CD4-positive, alpha-beta T cell (primary cell): ENCODE measurements at regions not wholly inside any gene's neighbourhood (a gene's known extent, or its start where the extent isn't known, plus 50 kb on each side); places are given as distances from the start of the nearest gene placed in this dataset.
"Not testable (repeated sequence)": the region's sequence is repeated elsewhere in the genome, so short reads cannot be mapped to it uniquely, and the experiment has no call there.

ENCODE experiments used
- ATAC-seq: fragments of 200-7000 bp; cut with Tn5 transposase; one replicate; pipeline ENCODE4 v1.10.0; 2022; ENCODE audit warnings: mild to moderate bottlenecking; ENCODE audit not compliant: poor library complexity
- CTCF ChIA-PET: fragments of 350-600 bp; sonication (Branson Sonifier 250); formaldehyde crosslinking; loops from one replicate; lab custom pipeline; 2021; ENCODE audit warnings: antibody characterized with exemption, inconsistent platforms; lab: Charles Lee
- POLR2A ChIA-PET: fragments of 350-600 bp; sonication (Branson Sonifier 250); formaldehyde crosslinking; loops from one replicate; lab custom pipeline; 2021; ENCODE audit warnings: antibody characterized with exemption, inconsistent platforms; lab: Charles Lee
- DNase-seq, 14 experiments: peaks; one replicate each; pipeline ENCODE4 v3.0.0-alpha.2; 2013 to 2020; ENCODE audit warnings: mixed read lengths in 2 of 14
- H3K27ac ChIP-seq, 2 donors: one replicate each; pipeline versions ENCODE4 v1.5.1 to v1.7.0; 2013; ENCODE audit warnings: low read length in 2 of 2, low read depth in 1 of 2, mild to moderate bottlenecking in 1 of 2
- H3K27me3 ChIP-seq, 2 experiments: 1 replicate in 1 of 2; 2 replicates in 1 of 2; pipeline versions ENCODE4 v1.6.1 to v1.7.0; 2013; ENCODE audit warnings: low read length in 2 of 2, control low read depth in 1 of 2, mild to moderate bottlenecking in 1 of 2, moderate library complexity in 1 of 2; ENCODE audit not compliant: insufficient read depth in 2 of 2, control insufficient read depth in 1 of 2
- H3K36me3 ChIP-seq: one replicate; pipeline ENCODE4 v1.6.1; 2013; ENCODE audit warnings: low read length, control low read depth; ENCODE audit not compliant: insufficient read depth
- H3K4me1 ChIP-seq: one replicate; pipeline ENCODE4 v1.6.1; 2013; ENCODE audit warnings: low read length, control low read depth; ENCODE audit not compliant: insufficient read depth
- H3K4me3 ChIP-seq: one replicate; pipeline ENCODE4 v1.5.1; 2013; ENCODE audit warnings: mild to moderate bottlenecking, low read length, moderate library complexity
- H3K9me3 ChIP-seq, 2 experiments: 1 replicate in 1 of 2; 2 replicates in 1 of 2; pipeline versions ENCODE4 v1.6.1 to v1.7.0; 2013; ENCODE audit warnings: low read length in 2 of 2, mild to moderate bottlenecking in 2 of 2, control low read depth in 1 of 2, moderate library complexity in 1 of 2; ENCODE audit not compliant: control insufficient read depth in 1 of 2, insufficient read depth in 1 of 2
- H3K27ac Mint-ChIP-seq: one replicate; pipeline ENCODE4 v1.8.0; 2020; ENCODE audit warnings: mixed read lengths
- H3K27me3 Mint-ChIP-seq: one replicate; pipeline ENCODE4 v1.8.0; 2021; ENCODE audit warnings: mixed read lengths
- H3K36me3 Mint-ChIP-seq: one replicate; pipeline ENCODE4 v1.8.0; 2021; ENCODE audit warnings: low read depth, mixed read lengths
- H3K4me1 Mint-ChIP-seq: one replicate; pipeline ENCODE4 v1.8.0; 2021; ENCODE audit warnings: low read depth, mixed read lengths
- H3K4me3 Mint-ChIP-seq: one replicate; pipeline ENCODE4 v1.8.0; 2020; ENCODE audit warnings: mild to moderate bottlenecking, mixed read lengths
- H3K9me3 Mint-ChIP-seq: one replicate; pipeline ENCODE4 v1.8.0; 2020; ENCODE audit warnings: mixed read lengths
- intact Hi-C, 2 experiments: fragments of 100-400 bp; cut with DNase I in 1 of 2; cut with micrococcal nuclease in 1 of 2; formaldehyde crosslinking; loops; one replicate each; pipeline versions ENCODE4 v1.15.1 to v1.9.0; 2023 to 2025; cut with DNase I, micrococcal nuclease
- TF ChIP-seq, protein P1 (sequence below): fragments of 200-600 bp; IDR thresholded peaks from one replicate; pipeline ENCODE4 v1.8.0; 2022; ENCODE audit warnings: antibody characterized with exemption, mild to moderate bottlenecking

- TF ChIP-seq, protein P1, sequence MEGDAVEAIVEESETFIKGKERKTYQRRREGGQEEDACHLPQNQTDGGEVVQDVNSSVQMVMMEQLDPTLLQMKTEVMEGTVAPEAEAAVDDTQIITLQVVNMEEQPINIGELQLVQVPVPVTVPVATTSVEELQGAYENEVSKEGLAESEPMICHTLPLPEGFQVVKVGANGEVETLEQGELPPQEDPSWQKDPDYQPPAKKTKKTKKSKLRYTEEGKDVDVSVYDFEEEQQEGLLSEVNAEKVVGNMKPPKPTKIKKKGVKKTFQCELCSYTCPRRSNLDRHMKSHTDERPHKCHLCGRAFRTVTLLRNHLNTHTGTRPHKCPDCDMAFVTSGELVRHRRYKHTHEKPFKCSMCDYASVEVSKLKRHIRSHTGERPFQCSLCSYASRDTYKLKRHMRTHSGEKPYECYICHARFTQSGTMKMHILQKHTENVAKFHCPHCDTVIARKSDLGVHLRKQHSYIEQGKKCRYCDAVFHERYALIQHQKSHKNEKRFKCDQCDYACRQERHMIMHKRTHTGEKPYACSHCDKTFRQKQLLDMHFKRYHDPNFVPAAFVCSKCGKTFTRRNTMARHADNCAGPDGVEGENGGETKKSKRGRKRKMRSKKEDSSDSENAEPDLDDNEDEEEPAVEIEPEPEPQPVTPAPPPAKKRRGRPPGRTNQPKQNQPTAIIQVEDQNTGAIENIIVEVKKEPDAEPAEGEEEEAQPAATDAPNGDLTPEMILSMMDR = no peak
- H3K4me3 Mint-ChIP-seq = no peak overlapping the region
- H3K9me3 Mint-ChIP-seq = no peaks in the 10 kb centered on the region
Observed at GRCh38 chr5:57976506-57976905, 483.4 kb downstream of the PLK2 start.

DNA sequence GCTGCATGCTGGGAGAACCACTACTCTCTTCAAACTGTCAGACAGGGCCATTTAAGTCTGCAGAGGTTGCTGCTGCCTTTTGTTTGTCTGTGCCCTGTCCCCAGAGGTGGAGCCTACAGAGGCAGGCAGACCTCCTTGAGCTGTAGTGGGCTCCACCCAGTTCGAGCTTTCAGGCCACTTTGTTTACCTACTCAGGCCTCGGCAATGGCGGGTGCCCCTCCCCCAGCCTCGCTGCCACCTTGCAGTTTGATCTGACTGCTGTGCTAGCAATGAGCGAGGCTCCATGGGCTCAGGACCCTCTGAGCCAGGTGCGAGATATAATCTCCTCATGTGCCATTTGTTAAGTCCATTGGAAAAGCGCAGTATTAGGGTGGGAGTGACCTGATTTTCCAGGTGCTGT lies 487.8 kb downstream of the PLK2 start:
- H3K4me1 Mint-ChIP-seq, intact Hi-C loops, H3K4me1 ChIP-seq, H3K9me3 Mint-ChIP-seq, H3K27me3 Mint-ChIP-seq, H3K36me3 ChIP-seq, POLR2A ChIA-PET, H3K4me3 ChIP-seq, H3K36me3 Mint-ChIP-seq, ATAC-seq, DNase-seq, H3K27me3 ChIP-seq, H3K27ac Mint-ChIP-seq, H3K4me3 Mint-ChIP-seq, CTCF ChIA-PET, H3K27ac ChIP-seq, H3K9me3 ChIP-seq: not testable (repeated sequence)

More at GRCh38 chr5:57976506-57976905, 483.4 kb downstream of the PLK2 start:
- ChIA-PET POLR2A (no interaction called here), CTCF (no interaction called here)
- Histone ChIP-seq H3K36me3 (no peaks in the 10 kb centered on the region), H3K9me3 (peaks cover 0 to 5% of the 10 kb centered on the region in 2 experiments), H3K27me3 (no peaks in the 10 kb centered on the region), H3K4me3 (no peak overlapping the region), H3K27ac (no peak overlapping the region), H3K4me1 (no peaks in the 10 kb centered on the region)
- H3K4me1 Mint-ChIP-seq = no peaks in the 10 kb centered on the region
- H3K36me3 Mint-ChIP-seq = no peaks in the 10 kb centered on the region
- no peak overlapping the region for H3K27ac Mint-ChIP-seq
- DNase-seq (no peak), ATAC-seq (no peak)
- no peaks in the 10 kb centered on the region for H3K27me3 Mint-ChIP-seq
- intact Hi-C loops = no loop called here

- no peak overlapping the region for H3K27ac Mint-ChIP-seq
- Histone ChIP-seq H3K27ac (no peak overlapping the region), H3K36me3 (no peaks in the 10 kb centered on the region), H3K4me3 (no peak overlapping the region), H3K4me1 (no peaks in the 10 kb centered on the region), H3K9me3 (peaks cover 4 to 8% of the 10 kb centered on the region in 2 experiments), H3K27me3 (no peaks in the 10 kb centered on the region)
- DNase-seq = no peak
- no peak for ATAC-seq
- H3K4me1 Mint-ChIP-seq = no peaks in the 10 kb centered on the region
- intact Hi-C loops = no loop called here
- H3K36me3 Mint-ChIP-seq = no peaks in the 10 kb centered on the region
- H3K4me3 Mint-ChIP-seq = no peak overlapping the region
- CTCF ChIA-PET = interaction anchor here (0.6 kb wide), 1 partner anchor 1108 kb away, joined by 3 read pairs; no protein-coding TSS in a partner anchor
- peaks cover 14% of the 10 kb centered on the region for H3K27me3 Mint-ChIP-seq
- H3K9me3 Mint-ChIP-seq = peaks cover 5% of the 10 kb centered on the region
- TF ChIP-seq, protein P1 = no peak
- POLR2A ChIA-PET = no interaction called here
Observed at GRCh38 chr5:57960569-57960968, 478.0 kb upstream of the ACTBL2 start.

DNA sequence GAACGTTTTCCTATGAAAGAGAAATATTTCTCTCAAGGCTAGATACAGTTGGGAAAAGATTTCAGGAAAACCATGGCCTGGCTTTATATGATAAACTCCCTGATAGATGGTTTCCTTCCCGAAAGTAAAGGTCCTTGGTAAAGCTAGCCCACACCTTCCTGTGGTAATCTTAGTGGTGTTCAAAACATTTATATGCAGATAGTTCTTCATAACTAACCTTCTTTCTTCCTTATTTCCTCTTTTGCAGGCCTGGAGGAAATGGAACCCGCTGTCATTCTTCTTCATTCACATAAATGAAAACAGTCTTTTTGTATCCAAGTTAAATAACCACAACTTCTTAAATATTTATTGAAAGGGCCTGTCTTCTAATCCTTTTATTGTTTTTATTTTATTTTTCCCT lies 474.0 kb upstream of the ACTBL2 start:
- H3K4me1 ChIP-seq = no peaks in the 10 kb centered on the region
- H3K4me3 ChIP-seq = no peak overlapping the region
- Mint-ChIP-seq H3K4me1 (no peaks in the 10 kb centered on the region), H3K27ac (no peak overlapping the region), H3K9me3 (peaks cover 2% of the 10 kb centered on the region), H3K36me3 (no peaks in the 10 kb centered on the region), H3K4me3 (no peak overlapping the region), H3K27me3 (peaks cover 14% of the 10 kb centered on the region)
- H3K27me3 ChIP-seq = no peaks in the 10 kb centered on the region
- TF ChIP-seq, protein P1 = no peak
- no peaks in the 10 kb centered on the region for H3K9me3 ChIP-seq
- no peak for ATAC-seq
- H3K36me3 ChIP-seq = no peaks in the 10 kb centered on the region
- DNase-seq = no peak
- intact Hi-C loops = no loop called here
- ChIA-PET POLR2A (no interaction called here), CTCF (no interaction called here)
- no peak overlapping the region for H3K27ac ChIP-seq
